ENCODE measurements at regions not wholly inside any gene's neighbourhood (a gene's known extent, or its start where the extent isn't known, plus 50 kb on each side); places are given as distances from the start of the nearest gene placed in this dataset.

GRCh38 chr4:71201817-71202576 is 136.8 kb upstream of the SLC4A4 start:
- no peak overlapping the region for H3K4me2 ChIP-seq (ENCODE audit: insufficient read depth in 1 of 2, low read depth in 2 of 2, low read length in 2 of 2)
- peaks cover 0 to 4% (median 3%) of the 10 kb centered on the region in 4 experiments; a peak in 2 of 7 replicates for H3K4me1 ChIP-seq (replicated peaks in 1 of 4; ENCODE audit: control insufficient read depth in 3 of 4, insufficient read depth in 4 of 4, low read length in 3 of 4)
- no peaks in the 10 kb centered on the region for H3K27me3 ChIP-seq (replicated peaks in 1 of 4; ENCODE audit: control insufficient read depth in 3 of 4, extremely low read depth in 1 of 4, insufficient read depth in 3 of 4, low read length in 3 of 4)
- no peak overlapping the region for H3K23ac ChIP-seq (ENCODE audit: insufficient read length)
- no peaks in the 10 kb centered on the region for H3K36me3 ChIP-seq (ENCODE audit: control insufficient read depth in 2 of 4, insufficient read depth in 4 of 4, low read length in 3 of 4)
- no peaks in the 10 kb centered on the region for H3K79me1 ChIP-seq (ENCODE audit: low read depth, low read length)
- no peak overlapping the region for H3K4ac ChIP-seq (replicated peaks; ENCODE audit: insufficient read length, low read depth, low read length)
- no peak overlapping the region for H3K9ac ChIP-seq (replicated peaks in 1 of 4; ENCODE audit: extremely low read depth in 1 of 4, low read depth in 3 of 4, low read length in 3 of 4)
- H4K5ac ChIP-seq (ENCODE audit: insufficient read length, low read depth, low read length): no peak overlapping the region
- no peak overlapping the region for H2AK5ac ChIP-seq (ENCODE audit: low read depth, low read length)
- no peak overlapping the region for H3K27ac ChIP-seq (ENCODE audit: low read depth, low read length)
- H2BK15ac ChIP-seq (ENCODE audit: low read length): no peak overlapping the region
- H4K8ac ChIP-seq (ENCODE audit: extremely low read depth, insufficient read depth, low read length): no peak overlapping the region
- H4K91ac ChIP-seq (replicated peaks; ENCODE audit: insufficient read length, low read length): no peak overlapping the region
- ChIA-PET CTCF (ENCODE audit: partially characterized antibody) (no interaction called here), POLR2A (ENCODE audit: partially characterized antibody) (no interaction called here)
- H3K18ac ChIP-seq (ENCODE audit: extremely low read depth, low read length): no peak overlapping the region
- H2BK120ac ChIP-seq (replicated peaks; ENCODE audit: low read depth, low read length): no peak overlapping the region
- H3K14ac ChIP-seq (ENCODE audit: insufficient read length): no peak overlapping the region
- 80% methylated on average over 3 of the region's 3 CpGs; no CpG with 5 or more reads in 1 of the 2 experiments for WGBS, 2 experiments (ENCODE audit: extremely low coverage in 1 of 2, insufficient coverage in 1 of 2, insufficient read length in 1 of 2, insufficient replicate concordance in 2 of 2, low coverage in 1 of 2, low lambda C conversion rate in 2 of 2, missing lambda C conversion rate in 1 of 2)
- no peak overlapping the region for H3K4me3 ChIP-seq (ENCODE audit: extremely low read depth in 1 of 4, insufficient read depth in 2 of 4, low read depth in 3 of 4, low read length in 4 of 4)
- no peaks in the 10 kb centered on the region for H4K20me1 ChIP-seq (replicated peaks in 1 of 2; ENCODE audit: control insufficient read depth in 1 of 2, insufficient read depth in 2 of 2, low read length in 2 of 2)
- no peaks in the 10 kb centered on the region for H3K23me2 ChIP-seq (ENCODE audit: low read depth, low read length)
- no peaks in the 10 kb centered on the region for H3K9me3 ChIP-seq (ENCODE audit: insufficient read depth in 2 of 2, low read depth in 1 of 2, low read length in 1 of 2)
- no peaks in the 10 kb centered on the region for H3K79me2 ChIP-seq (ENCODE audit: control insufficient read depth in 1 of 2, insufficient read depth in 2 of 2, low read length in 2 of 2)
- no peak for FAIRE-seq
- no peak overlapping the region for H2BK12ac ChIP-seq (ENCODE audit: low read depth, low read length)
- H2AFZ ChIP-seq (ENCODE audit: low read length): no peak overlapping the region
- H2BK5ac ChIP-seq (ENCODE audit: low read depth, low read length): no peak overlapping the region
- H2BK20ac ChIP-seq (ENCODE audit: low read length): no peak overlapping the region
- no peak overlapping the region for H3K56ac ChIP-seq (replicated peaks; ENCODE audit: insufficient read length, low read depth, low read length)
- no peak for DNase-seq (ENCODE audit: low read depth in 1 of 2, low spot score in 2 of 2)
